Panc1 (cell line): ENCODE measurements at regions not wholly inside any gene's neighbourhood (a gene's known extent, or its start where the extent isn't known, plus 50 kb on each side); places are given as distances from the start of the nearest gene placed in this dataset.

ENCODE experiments used
- POLR2AphosphoS5 ChIP-seq: IDR thresholded peaks from 2 replicates; pipeline ENCODE4 v1.6.1; 2012; ENCODE audit warnings: mild to moderate bottlenecking, low read depth, low read length, moderate library complexity
- TF ChIP-seq, protein P1 (sequence below): fragments of 450-650 bp; IDR thresholded peaks from 2 replicates; pipeline ENCODE4 v1.5.1; 2017; ENCODE audit warnings: mild to moderate bottlenecking

DNA sequence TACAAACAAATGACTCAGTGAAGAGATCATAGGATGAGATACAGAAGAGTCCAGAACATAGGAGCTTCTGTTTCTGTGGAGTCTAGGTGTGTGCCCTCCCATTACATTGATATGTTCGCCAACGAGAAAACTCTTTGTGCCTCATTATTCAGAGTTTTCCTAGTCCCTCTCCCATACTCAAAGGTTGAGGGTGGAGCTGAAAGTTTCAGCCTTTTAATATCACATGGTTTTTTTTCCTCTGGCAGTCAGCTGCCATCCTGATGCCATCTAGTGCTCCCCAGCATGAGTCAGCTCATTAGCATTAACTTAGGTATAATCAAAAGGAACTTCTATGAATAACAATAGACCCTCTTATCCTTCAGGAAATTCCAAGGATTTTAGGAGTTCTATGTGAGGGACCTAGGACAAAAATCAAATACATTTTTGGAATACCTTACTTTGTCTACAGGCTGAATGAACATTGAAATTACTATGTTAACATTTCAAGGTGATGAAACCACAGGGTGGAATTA, 559.6 kb upstream of the AMOT start:
- TF ChIP-seq, protein P1, sequence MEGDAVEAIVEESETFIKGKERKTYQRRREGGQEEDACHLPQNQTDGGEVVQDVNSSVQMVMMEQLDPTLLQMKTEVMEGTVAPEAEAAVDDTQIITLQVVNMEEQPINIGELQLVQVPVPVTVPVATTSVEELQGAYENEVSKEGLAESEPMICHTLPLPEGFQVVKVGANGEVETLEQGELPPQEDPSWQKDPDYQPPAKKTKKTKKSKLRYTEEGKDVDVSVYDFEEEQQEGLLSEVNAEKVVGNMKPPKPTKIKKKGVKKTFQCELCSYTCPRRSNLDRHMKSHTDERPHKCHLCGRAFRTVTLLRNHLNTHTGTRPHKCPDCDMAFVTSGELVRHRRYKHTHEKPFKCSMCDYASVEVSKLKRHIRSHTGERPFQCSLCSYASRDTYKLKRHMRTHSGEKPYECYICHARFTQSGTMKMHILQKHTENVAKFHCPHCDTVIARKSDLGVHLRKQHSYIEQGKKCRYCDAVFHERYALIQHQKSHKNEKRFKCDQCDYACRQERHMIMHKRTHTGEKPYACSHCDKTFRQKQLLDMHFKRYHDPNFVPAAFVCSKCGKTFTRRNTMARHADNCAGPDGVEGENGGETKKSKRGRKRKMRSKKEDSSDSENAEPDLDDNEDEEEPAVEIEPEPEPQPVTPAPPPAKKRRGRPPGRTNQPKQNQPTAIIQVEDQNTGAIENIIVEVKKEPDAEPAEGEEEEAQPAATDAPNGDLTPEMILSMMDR, result no peak
- TF ChIP-seq POLR2AphosphoS5, result no peak
